HepG2 (cell line): ENCODE measurements at regions not wholly inside any gene's neighbourhood (a gene's known extent, or its start where the extent isn't known, plus 50 kb on each side); places are given as distances from the start of the nearest gene placed in this dataset.

Experiments
- ATAC-seq: fragments of 200-7000 bp; cut with Tn5 transposase; 3 replicates; pipeline ENCODE4 v1.9.1; 2020; ENCODE audit warnings: mild to moderate bottlenecking, moderate library complexity
- BruUV-seq: library from RNA; stranded (reverse); fragments of 400-500 nt; replicated peaks from 2 replicates; lab custom pipeline; 2021; lab: Mats Ljungman, UMichigan
- CTCF ChIA-PET: fragments of 300-600 bp; formaldehyde crosslinking; extraction: SDS; loops from one replicate; lab custom pipeline; 2021; ENCODE audit warnings: low total read pairs, inconsistent platforms, low intra/inter-chr PET ratio; lab: Yijun Ruan, JAX
- POLR2A ChIA-PET: fragments of 350-600 bp; sonication (Branson Sonifier 250); formaldehyde crosslinking; loops from one replicate; lab custom pipeline; 2020; ENCODE audit warnings: antibody characterized with exemption, inconsistent platforms; lab: Yijun Ruan, JAX
- DNase-seq: peaks from one replicate; pipeline ENCODE4 v3.0.0-alpha.2; 2015; ENCODE audit warnings: low spot score
- FAIRE-seq: peaks from 3 replicates; lab custom pipeline; 2011; peaks lifted over from hg19 to GRCh38; lab: Jason Lieb, UNC
- H2AFZ ChIP-seq: one replicate; pipeline ENCODE4 v1.6.1; 2011; ENCODE audit warnings: low read length, inconsistent platforms
- H3K27ac ChIP-seq: fragments of 300-600 bp; 3 replicates; pipeline ENCODE4 v1.8.0; 2011; ENCODE audit warnings: mixed run types, mild to moderate bottlenecking, mixed read lengths, low read length, inconsistent platforms; ENCODE audit not compliant: insufficient read depth; ENCODE audit errors: extremely low read length
- H3K27me3 ChIP-seq, 2 experiments: fragments of 200-600 bp in 1 of 2; 2 replicates in 1 of 2; 3 replicates in 1 of 2; pipeline versions ENCODE4 v1.6.0 to v1.8.0; 2011; ENCODE audit warnings: low read length in 2 of 2, mild to moderate bottlenecking in 2 of 2, moderate library complexity in 2 of 2, inconsistent platforms in 1 of 2; ENCODE audit not compliant: insufficient read depth in 2 of 2, control insufficient read depth in 1 of 2
- H3K36me3 ChIP-seq, 2 experiments: fragments of 200-600 bp in 1 of 2; replicated peaks in 1 of 2; 2 replicates in 1 of 2; 3 replicates in 1 of 2; pipeline versions ENCODE4 v1.5.1 to v1.8.0; 2011; ENCODE audit warnings: low read length in 2 of 2, inconsistent platforms in 1 of 2; ENCODE audit not compliant: insufficient read depth in 2 of 2, control insufficient read depth in 1 of 2
- H3K4me1 ChIP-seq: 2 replicates; pipeline ENCODE4 v1.5.1; 2012; ENCODE audit warnings: low read length, inconsistent platforms; ENCODE audit not compliant: insufficient read depth
- H3K4me2 ChIP-seq: 2 replicates; pipeline ENCODE4 v1.6.0; 2011; ENCODE audit warnings: low read depth, low read length, inconsistent platforms
- H3K4me3 ChIP-seq, 3 experiments: fragments of 200-600 bp in 1 of 3; sonication (generic), shearing (Covaris generic) in 1 of 3; replicated peaks in 1 of 3; 2 replicates each; pipeline ENCODE4 v1.5.1; 2011 to 2016; ENCODE audit warnings: low read length in 3 of 3, inconsistent platforms in 2 of 3, low read depth in 2 of 3, mild to moderate bottlenecking in 2 of 3, control low read depth in 1 of 3, mixed read lengths in 1 of 3; ENCODE audit not compliant: insufficient read depth in 1 of 3
- H3K79me2 ChIP-seq: one replicate; pipeline ENCODE4 v1.6.1; 2011; ENCODE audit warnings: low read length, inconsistent platforms; ENCODE audit not compliant: insufficient read depth
- H3K9ac ChIP-seq: 2 replicates; pipeline ENCODE4 v1.6.0; 2011; ENCODE audit warnings: mild to moderate bottlenecking, low read depth, low read length, inconsistent platforms; ENCODE audit not compliant: insufficient read depth
- H3K9me3 ChIP-seq: 2 replicates; pipeline ENCODE4 v1.5.1; 2012; ENCODE audit warnings: mild to moderate bottlenecking, low read length
- H4K20me1 ChIP-seq: 2 replicates; pipeline ENCODE4 v1.6.0; 2011; ENCODE audit warnings: inconsistent platforms, mild to moderate bottlenecking, low read length, moderate library complexity; ENCODE audit not compliant: insufficient read depth
- GATA4 ChIP-seq: sonication (generic); IDR thresholded peaks from 2 replicates; pipeline ENCODE4 v1.6.1; 2016; ENCODE audit warnings: antibody characterized with exemption, low read depth, borderline replicate concordance
- HMGA1 ChIP-seq: sonication (generic); formaldehyde crosslinking; conservative IDR thresholded peaks from 2 replicates; pipeline ENCODE4 v1.4.0; 2020; ENCODE audit warnings: missing genetic modification reagents
- HMGXB4 ChIP-seq, 2 experiments: sonication (generic) in 1 of 2; formaldehyde crosslinking in 1 of 2; IDR thresholded peaks; 2 replicates each; pipeline versions ENCODE4 v1.4.0 to v1.6.1; 2018 to 2020; ENCODE audit warnings: missing genetic modification reagents in 2 of 2, borderline replicate concordance in 1 of 2, low read depth in 1 of 2, mild to moderate bottlenecking in 1 of 2, missing biosample characterization in 1 of 2
- KAT2B ChIP-seq: fragments of 150-350 bp; IDR thresholded peaks from 2 replicates; pipeline ENCODE4 v1.6.1; 2014; ENCODE audit warnings: low read depth, low read length, borderline replicate concordance
- KDM4B ChIP-seq: sonication (generic); formaldehyde crosslinking; IDR thresholded peaks from 2 replicates; pipeline ENCODE4 v1.4.0; 2020; ENCODE audit warnings: missing genetic modification reagents
- PHF5A ChIP-seq: IDR thresholded peaks from one replicate; pipeline ENCODE4 v1.6.1; 2018; ENCODE audit warnings: low read depth, missing genetic modification reagents; ENCODE audit not compliant: unreplicated experiment
- PHF8 ChIP-seq: sonication (generic); formaldehyde crosslinking; IDR thresholded peaks from 2 replicates; pipeline ENCODE4 v1.5.0; 2020; ENCODE audit warnings: missing genetic modification reagents
- SKI ChIP-seq: fragments of 450-650 bp; IDR thresholded peaks from one replicate; pipeline ENCODE4 v1.6.1; 2018; ENCODE audit warnings: mild to moderate bottlenecking; ENCODE audit not compliant: partially characterized antibody
- ZBTB2 ChIP-seq: sonication (generic); formaldehyde crosslinking; IDR thresholded peaks from 2 replicates; pipeline ENCODE4 v1.8.0; 2022; ENCODE audit warnings: low read depth, missing genetic modification reagents
- ZBTB44 ChIP-seq: sonication (generic); formaldehyde crosslinking; IDR thresholded peaks from 2 replicates; pipeline ENCODE4 v1.4.0; 2020; ENCODE audit warnings: missing genetic modification reagents
- ZFP1 ChIP-seq: IDR thresholded peaks from 2 replicates; pipeline ENCODE4 v1.6.1; 2016
- ZFP36L1 ChIP-seq: sonication (generic); formaldehyde crosslinking; IDR thresholded peaks from 2 replicates; pipeline ENCODE4 v1.8.0; 2022; ENCODE audit warnings: mild to moderate bottlenecking, missing genetic modification reagents, moderate library complexity
- ZFP36L2 ChIP-seq: sonication (generic); formaldehyde crosslinking; IDR thresholded peaks from 2 replicates; pipeline ENCODE4 v1.4.0; 2020; ENCODE audit warnings: missing genetic modification reagents
- ZNF263 ChIP-seq: sonication (generic); formaldehyde crosslinking; IDR thresholded peaks from 2 replicates; pipeline ENCODE4 v1.4.0; 2020; ENCODE audit warnings: missing genetic modification reagents
- ZNF282 ChIP-seq: fragments of 450-650 bp; IDR thresholded peaks from 2 replicates; pipeline ENCODE4 v1.6.1; 2018; ENCODE audit not compliant: partially characterized antibody
- ZNF33A ChIP-seq: sonication (generic); formaldehyde crosslinking; IDR thresholded peaks from 2 replicates; pipeline ENCODE4 v1.5.1; 2020; ENCODE audit warnings: missing genetic modification reagents, mild to moderate bottlenecking, moderate library complexity, borderline replicate concordance
- ZNF350 ChIP-seq: sonication (generic); formaldehyde crosslinking; IDR thresholded peaks from 2 replicates; pipeline ENCODE4 v1.4.0; 2020; ENCODE audit warnings: mild to moderate bottlenecking, low read depth, missing genetic modification reagents, borderline replicate concordance
- WGBS: methylation state at CpG from one replicate; pipeline ENCODE4 v1.1.6; 2017; ENCODE audit warnings: low lambda C conversion rate; 5-methylcytosine and 5-hydroxymethylcytosine counted together
- in situ Hi-C: cut with HindIII; loops from 2 replicates; pipeline ENCODE4 v1.10.0; 2017; ENCODE audit warnings: low pct_unique_long_range_greater_than_20kb; ENCODE audit not compliant: extremely low pct_ligation_motif_present
- intact Hi-C: fragments of 100-400 bp; cut with micrococcal nuclease; formaldehyde crosslinking; loops from one replicate; pipeline ENCODE4 v1.10.0; 2022; ENCODE audit not compliant: unreplicated experiment

GRCh38 chr9:118891213-118891612 is 478.0 kb downstream of the BRINP1 start (continued):
- TF ChIP-seq ZFP36L1 (CRISPR knock-in tag) (no peak), HMGXB4 (CRISPR knock-in tag; IDR thresholded peaks at IDR 0.05; ENCODE audit: borderline replicate concordance in 1 of 2, low read depth in 1 of 2) (no peak), ZBTB44 (no peak), PHF5A (CRISPR knock-in tag) (no peak), ZFP1 (no peak), SKI (no peak), HMGA1 (no peak)

- Histone ChIP-seq H3K9me3 (peaks cover 71% of the 10 kb centered on the region), H3K36me3 (no peaks in the 10 kb centered on the region), H2AFZ (no peak overlapping the region), H3K79me2 (no peaks in the 10 kb centered on the region), H4K20me1 (no peaks in the 10 kb centered on the region), H3K27ac (no peak overlapping the region), H3K4me1 (no peaks in the 10 kb centered on the region), H3K4me2 (no peak overlapping the region), H3K9ac (no peak overlapping the region), H3K4me3 (no peak overlapping the region), H3K27me3 (no peaks in the 10 kb centered on the region)
- BruUV-seq = no TSS peak
- in situ Hi-C loops = no loop called here
- intact Hi-C loops = no loop called here
- 25% methylated on average over 4 of the region's 4 CpGs for WGBS
- CTCF ChIA-PET = no interaction called here
- DNase-seq (no peak), FAIRE-seq (no peak), ATAC-seq (no peak)
- TF ChIP-seq ZFP36L2 (CRISPR knock-in tag) = no peak
- TF ChIP-seq ZNF33A (CRISPR knock-in tag) = no peak
- TF ChIP-seq ZNF263 (CRISPR knock-in tag) = no peak
- no peak for TF ChIP-seq ZNF350 (CRISPR knock-in tag)
- no peak for TF ChIP-seq KAT2B
- no peak for TF ChIP-seq GATA4
- TF ChIP-seq ZNF282 = no peak
- TF ChIP-seq ZBTB2 (CRISPR knock-in tag) = no peak
- no peak for TF ChIP-seq KDM4B (CRISPR knock-in tag)
- TF ChIP-seq PHF8 (CRISPR knock-in tag) = no peak
- POLR2A ChIA-PET = no interaction called here
Observed at GRCh38 chr9:118896324-118897000, 472.8 kb downstream of the BRINP1 start.
